Breast epithelium (tissue), 3 donors: ENCODE measurements at regions not wholly inside any gene's neighbourhood (a gene's known extent, or its start where the extent isn't known, plus 50 kb on each side); places are given as distances from the start of the nearest gene placed in this dataset.

Source experiments
- CTCF ChIP-seq, 3 donors: fragments of 450-650 bp; IDR thresholded peaks; one replicate each; pipeline ENCODE4 v1.5.1; 2016 to 2017; ENCODE audit warnings: antibody characterized with exemption in 3 of 3, mild to moderate bottlenecking in 3 of 3, moderate library complexity in 3 of 3
- POLR2A ChIP-seq: fragments of 450-650 bp; IDR thresholded peaks from one replicate; pipeline ENCODE4 v1.6.1; 2016; ENCODE audit warnings: antibody characterized with exemption, mild to moderate bottlenecking, moderate library complexity
- POLR2AphosphoS5 ChIP-seq, 3 donors: sonication (generic); formaldehyde crosslinking; IDR thresholded peaks; one replicate each; pipeline ENCODE4 v1.6.1; 2017; ENCODE audit warnings: antibody characterized with exemption in 3 of 3

- TF ChIP-seq CTCF (IDR thresholded peaks at IDR 0.05) (no peak), POLR2A (no peak), POLR2AphosphoS5 (IDR thresholded peaks at IDR 0.05) (no peak)
These were observed 196.2 kb downstream of the GABRG1 start for GRCh38 chr4:45927641-45928040.
